Activated CD4-positive, alpha-beta T cell treated with anti-CD3 and anti-CD28 coated beads, Interleukin-2, amount 50 U/mL, for 48 hours (primary cell): ENCODE measurements at regions not wholly inside any gene's neighbourhood (a gene's known extent, or its start where the extent isn't known, plus 50 kb on each side); places are given as distances from the start of the nearest gene placed in this dataset.

Source experiments
- DNase-seq, 2 experiments: peaks; one replicate each; pipeline ENCODE4 v3.0.0-alpha.2; 2020

- no peak for DNase-seq
Observed at GRCh38 chr12:110998165-110998564, 77.8 kb upstream of the MYL2 start.

- DNase-seq = no peak
Observed at GRCh38 chr12:110996415-110996814, 76.0 kb upstream of the MYL2 start.

- no peak for DNase-seq
Observed at GRCh38 chr12:110995615-110996014, 75.2 kb upstream of the MYL2 start.

GRCh38 chr12:110995016-110995415 is 74.6 kb upstream of the MYL2 start:
- no peak for DNase-seq

GRCh38 chr12:110993434-110993833 is 73.1 kb upstream of the MYL2 start:
- DNase-seq = no peak

- no peak for DNase-seq
Observed at GRCh38 chr12:110992909-110993308, 72.5 kb upstream of the MYL2 start.

GRCh38 chr12:110983811-110984210 is 63.4 kb upstream of the MYL2 start:
- no peak for DNase-seq

- peak in 1 of 2 experiments; percentile 6 for DNase-seq
Observed at GRCh38 chr12:110972866-110973265, 52.5 kb upstream of the MYL2 start.

GRCh38 chr12:110971936-110972335 is 51.6 kb upstream of the MYL2 start:
- DNase-seq = no peak

- no peak for DNase-seq
Observed at GRCh38 chr12:110971189-110971920, 51.0 kb upstream of the MYL2 start.
